ENCODE measurements at regions not wholly inside any gene's neighbourhood (a gene's known extent, or its start where the extent isn't known, plus 50 kb on each side); places are given as distances from the start of the nearest gene placed in this dataset.

GRCh38 chr7:93015779-93016481 lies 101.8 kb downstream of the SAMD9 start:
- DNase-seq = peak; percentile 50

- peak; percentile 55 for DNase-seq
Measured at GRCh38 chr7:93015101-93015778, 102.5 kb downstream of the SAMD9 start.

GRCh38 chr7:93014410-93014809 lies 103.4 kb downstream of the SAMD9 start:
- peak; percentile 17 for DNase-seq

- no peak for DNase-seq
Measured at GRCh38 chr7:93013446-93014061, 104.2 kb downstream of the SAMD9 start.

- DNase-seq = no peak
Measured at GRCh38 chr7:93011351-93012294, 106.2 kb downstream of the SAMD9 start.

GRCh38 chr7:93008833-93009232 lies 108.9 kb downstream of the SAMD9 start:
- no peak for DNase-seq

- no peak for DNase-seq
Measured at GRCh38 chr7:93006480-93007095, 111.2 kb downstream of the SAMD9 start.

- no peak for DNase-seq
Measured at GRCh38 chr7:93004906-93005305, 112.9 kb downstream of the SAMD9 start.

GRCh38 chr7:92997719-92998118 lies 120.1 kb downstream of the SAMD9 start:
- no peak for DNase-seq

- no peak for DNase-seq
Measured at GRCh38 chr7:92997152-92997551, 120.6 kb downstream of the SAMD9 start.

- no peak for DNase-seq
Measured at GRCh38 chr7:92994901-92995300, 122.9 kb downstream of the SAMD9 start.

- DNase-seq = no peak
Measured at GRCh38 chr7:92992932-92993331, 124.8 kb downstream of the SAMD9 start.

- DNase-seq = no peak
Measured at GRCh38 chr7:92992483-92992882, 125.3 kb downstream of the SAMD9 start.

- no peak for DNase-seq
Measured at GRCh38 chr7:92991190-92991589, 126.6 kb downstream of the SAMD9 start.

- DNase-seq = no peak
Measured at GRCh38 chr7:92988941-92989545, 128.7 kb downstream of the SAMD9 start.

- DNase-seq = no peak
Measured at GRCh38 chr7:92988051-92988450, 129.7 kb downstream of the SAMD9 start.

- no peak for DNase-seq
Measured at GRCh38 chr7:92987538-92987937, 130.2 kb downstream of the SAMD9 start.

GRCh38 chr7:92987095-92987494 lies 130.7 kb downstream of the SAMD9 start:
- no peak for DNase-seq

GRCh38 chr7:92982928-92983327 lies 134.9 kb downstream of the SAMD9 start:
- no peak for DNase-seq

GRCh38 chr7:92976931-92977330 lies 140.6 kb upstream of the CDK6 start:
- no peak for DNase-seq

- DNase-seq = no peak
Measured at GRCh38 chr7:92973974-92974373, 137.6 kb upstream of the CDK6 start.

GRCh38 chr7:92973293-92973731 lies 136.9 kb upstream of the CDK6 start:
- no peak for DNase-seq

Measured in eye (tissue), 1 donor.